ENCODE measurements at regions not wholly inside any gene's neighbourhood (a gene's known extent, or its start where the extent isn't known, plus 50 kb on each side); places are given as distances from the start of the nearest gene placed in this dataset.
"Not testable (repeated sequence)": the region's sequence is repeated elsewhere in the genome, so short reads cannot be mapped to it uniquely, and the experiment has no call there.

- not testable (repeated sequence) for TF ChIP-seq CTCF (conservative IDR thresholded peaks at IDR 0.05; ENCODE audit: low read depth, low read length); EZH2 (IDR thresholded peaks at IDR 0.05; ENCODE audit: low read length, unreplicated experiment)
Observed at GRCh38 chr4:116231999-116232398, 853.4 kb downstream of the TRAM1L1 start.

All from PC-3 (cell line).